HUES64 (cell line): ENCODE measurements at regions not wholly inside any gene's neighbourhood (a gene's known extent, or its start where the extent isn't known, plus 50 kb on each side); places are given as distances from the start of the nearest gene placed in this dataset.

Experiments used
- H3K27ac ChIP-seq: 2 replicates; pipeline ENCODE4 v1.7.0; 2013; ENCODE audit warnings: low read depth, low read length, inconsistent platforms
- H3K27me3 ChIP-seq: 2 replicates; pipeline ENCODE4 v1.6.1; 2013; ENCODE audit warnings: mild to moderate bottlenecking, low read length; ENCODE audit not compliant: insufficient read depth
- H3K36me3 ChIP-seq: 2 replicates; pipeline ENCODE4 v1.6.1; 2013; ENCODE audit warnings: mild to moderate bottlenecking, low read length; ENCODE audit not compliant: insufficient read depth
- H3K4me1 ChIP-seq: 2 replicates; pipeline ENCODE4 v1.6.1; 2013; ENCODE audit warnings: mild to moderate bottlenecking, low read length, moderate library complexity; ENCODE audit not compliant: insufficient read depth
- H3K4me3 ChIP-seq: 2 replicates; pipeline ENCODE4 v1.5.1; 2013; ENCODE audit warnings: mild to moderate bottlenecking, low read length, moderate library complexity
- H3K9ac ChIP-seq: 2 replicates; pipeline ENCODE4 v1.6.1; 2013; ENCODE audit warnings: mild to moderate bottlenecking, low read depth, low read length
- H3K9me3 ChIP-seq: 2 replicates; pipeline ENCODE4 v1.6.1; 2013; ENCODE audit warnings: low read depth, low read length; ENCODE audit not compliant: insufficient read depth
- WGBS: fragments of 150-250, 120-280 bp; methylation state at CpG from one replicate; pipeline ENCODE4 v1.1.7; 2013; ENCODE audit warnings: missing lambda C conversion rate; 5-methylcytosine and 5-hydroxymethylcytosine counted together

GRCh38 chr6:51360287-51360686, 541.6 kb downstream of the TFAP2B start:
- Histone ChIP-seq H3K27me3 (no peaks in the 10 kb centered on the region), H3K4me1 (no peaks in the 10 kb centered on the region), H3K27ac (no peak overlapping the region), H3K9ac (no peak overlapping the region), H3K4me3 (no peak overlapping the region), H3K36me3 (no peaks in the 10 kb centered on the region), H3K9me3 (no peaks in the 10 kb centered on the region)
- 100% methylated on average over 1 of the region's 2 CpGs for WGBS

DNA sequence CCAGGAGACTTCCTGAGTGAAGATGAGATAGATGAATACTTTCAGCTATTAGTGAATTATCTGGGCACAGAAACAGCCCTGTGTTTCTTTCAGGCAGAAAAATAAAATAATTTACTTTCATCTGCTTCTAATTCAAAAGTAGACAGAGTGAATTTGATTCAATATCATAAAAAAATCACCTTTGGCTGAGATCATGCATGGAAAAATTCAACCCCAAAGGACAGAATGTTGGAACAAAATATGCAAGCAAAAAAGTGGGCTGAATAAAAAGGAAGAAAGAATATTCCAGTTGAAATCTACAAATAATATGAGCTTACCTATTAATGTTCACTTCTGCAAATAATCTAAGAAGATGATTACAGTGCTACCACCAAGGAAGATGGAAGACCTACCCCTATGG, 546.9 kb downstream of the TFAP2B start:
- Histone ChIP-seq H3K4me1 (no peaks in the 10 kb centered on the region), H3K9ac (no peak overlapping the region)

GRCh38 chr6:51369485-51369884, 550.8 kb downstream of the TFAP2B start:
- Histone ChIP-seq H3K9ac (no peak overlapping the region), H3K4me3 (no peak overlapping the region), H3K36me3 (no peaks in the 10 kb centered on the region), H3K4me1 (no peaks in the 10 kb centered on the region), H3K27ac (no peak overlapping the region), H3K9me3 (no peaks in the 10 kb centered on the region), H3K27me3 (no peaks in the 10 kb centered on the region)
- WGBS, result 77% methylated on average over 1 of the region's 1 CpG

More for the DNA sequence above, 546.9 kb downstream of the TFAP2B start:
- Histone ChIP-seq H3K9me3 (no peaks in the 10 kb centered on the region), H3K4me3 (no peak overlapping the region), H3K27ac (no peak overlapping the region), H3K27me3 (no peaks in the 10 kb centered on the region), H3K36me3 (no peaks in the 10 kb centered on the region)

- H3K4me1 ChIP-seq, result no peaks in the 10 kb centered on the region
- H3K27ac ChIP-seq, result no peak overlapping the region
- no peak overlapping the region for H3K4me3 ChIP-seq
- no peaks in the 10 kb centered on the region; the same call in 1 of the 2 replicates for H3K9me3 ChIP-seq
- no peak overlapping the region for H3K9ac ChIP-seq
- H3K27me3 ChIP-seq, result no peaks in the 10 kb centered on the region
- no peaks in the 10 kb centered on the region for H3K36me3 ChIP-seq
These were observed 564.2 kb downstream of the TFAP2B start for GRCh38 chr6:51382847-51383246.

- Histone ChIP-seq H3K4me1 (no peaks in the 10 kb centered on the region), H3K4me3 (no peak overlapping the region), H3K27ac (no peak overlapping the region), H3K9ac (no peak overlapping the region), H3K36me3 (no peaks in the 10 kb centered on the region), H3K27me3 (no peaks in the 10 kb centered on the region), H3K9me3 (no peaks in the 10 kb centered on the region; the same call in 1 of the 2 replicates)
- WGBS, result no CpG with 5 or more reads among the region's 1 CpG
These were observed 566.1 kb downstream of the TFAP2B start for GRCh38 chr6:51384736-51385135.

GRCh38 chr6:51386347-51386836, 567.7 kb downstream of the TFAP2B start:
- H3K9ac ChIP-seq, result no peak overlapping the region
- no peak overlapping the region for H3K27ac ChIP-seq
- H3K36me3 ChIP-seq, result no peaks in the 10 kb centered on the region
- no peaks in the 10 kb centered on the region for H3K27me3 ChIP-seq
- no peaks in the 10 kb centered on the region; the same call in 1 of the 2 replicates for H3K9me3 ChIP-seq
- no peak overlapping the region for H3K4me3 ChIP-seq
- 99% methylated on average over 3 of the region's 3 CpGs for WGBS
- H3K4me1 ChIP-seq, result no peaks in the 10 kb centered on the region

DNA sequence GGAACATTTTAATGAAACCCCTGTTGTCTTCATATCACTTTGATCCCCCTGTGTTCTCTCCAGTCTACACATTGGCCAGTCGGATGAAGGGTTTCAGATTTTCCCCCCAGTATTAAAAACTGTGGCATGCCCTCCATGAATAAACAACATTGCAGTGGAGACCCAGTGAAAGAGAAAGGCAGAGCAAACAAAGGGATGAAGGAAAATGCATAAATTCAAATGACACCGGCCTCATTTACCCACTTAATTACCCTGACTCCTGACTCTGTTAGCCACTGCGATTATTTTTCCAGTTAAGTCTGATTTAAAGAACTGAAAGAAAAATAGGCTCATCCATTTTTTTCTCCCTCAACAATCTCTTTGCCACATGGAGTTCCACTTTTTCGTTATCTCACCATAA, 569.2 kb downstream of the TFAP2B start:
- 87% methylated on average over 3 of the region's 4 CpGs for WGBS
- Histone ChIP-seq H3K9me3 (no peaks in the 10 kb centered on the region; the same call in 1 of the 2 replicates), H3K36me3 (no peaks in the 10 kb centered on the region)

DNA sequence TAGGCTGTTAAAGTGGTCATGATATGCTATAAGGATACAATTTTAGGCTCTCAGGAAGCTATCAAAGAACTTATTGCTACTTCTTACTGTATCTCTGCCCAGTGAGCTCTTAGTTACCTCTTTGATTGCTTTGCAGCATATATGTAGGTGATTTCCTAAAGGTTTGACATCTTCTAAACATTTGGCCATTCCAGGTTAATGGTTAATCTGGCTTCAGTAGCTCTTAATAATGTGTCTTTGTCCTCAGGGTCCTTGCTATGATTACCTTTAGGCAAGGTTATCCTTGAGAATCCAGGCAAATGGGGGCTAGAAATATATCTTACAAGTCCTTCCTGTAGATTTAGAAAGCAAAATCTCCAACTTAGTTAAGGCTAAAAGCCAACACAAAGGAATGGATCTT, 575.4 kb downstream of the TFAP2B start:
- Histone ChIP-seq H3K9ac (no peak overlapping the region), H3K4me3 (no peak overlapping the region), H3K27ac (no peak overlapping the region), H3K36me3 (no peaks in the 10 kb centered on the region), H3K4me1 (no peaks in the 10 kb centered on the region), H3K27me3 (no peaks in the 10 kb centered on the region), H3K9me3 (no peaks in the 10 kb centered on the region)

More for the DNA sequence above, 569.2 kb downstream of the TFAP2B start:
- Histone ChIP-seq H3K4me1 (no peaks in the 10 kb centered on the region), H3K27me3 (no peaks in the 10 kb centered on the region), H3K9ac (no peak overlapping the region), H3K4me3 (no peak overlapping the region), H3K27ac (no peak overlapping the region)

GRCh38 chr6:51396583-51396982, 577.9 kb downstream of the TFAP2B start:
- no peaks in the 10 kb centered on the region for H3K9me3 ChIP-seq
- no peaks in the 10 kb centered on the region for H3K27me3 ChIP-seq
- H3K36me3 ChIP-seq, result no peaks in the 10 kb centered on the region
- H3K4me3 ChIP-seq, result no peak overlapping the region
- H3K4me1 ChIP-seq, result no peaks in the 10 kb centered on the region
- H3K9ac ChIP-seq, result no peak overlapping the region
- no peak overlapping the region for H3K27ac ChIP-seq

- Histone ChIP-seq H3K9me3 (no peaks in the 10 kb centered on the region), H3K9ac (no peak overlapping the region), H3K27me3 (no peaks in the 10 kb centered on the region), H3K27ac (no peak overlapping the region), H3K36me3 (no peaks in the 10 kb centered on the region), H3K4me1 (no peaks in the 10 kb centered on the region), H3K4me3 (no peak overlapping the region)
- WGBS, result 87% methylated on average over 5 of the region's 5 CpGs
These were observed 579.5 kb downstream of the TFAP2B start for GRCh38 chr6:51398064-51398705.

DNA sequence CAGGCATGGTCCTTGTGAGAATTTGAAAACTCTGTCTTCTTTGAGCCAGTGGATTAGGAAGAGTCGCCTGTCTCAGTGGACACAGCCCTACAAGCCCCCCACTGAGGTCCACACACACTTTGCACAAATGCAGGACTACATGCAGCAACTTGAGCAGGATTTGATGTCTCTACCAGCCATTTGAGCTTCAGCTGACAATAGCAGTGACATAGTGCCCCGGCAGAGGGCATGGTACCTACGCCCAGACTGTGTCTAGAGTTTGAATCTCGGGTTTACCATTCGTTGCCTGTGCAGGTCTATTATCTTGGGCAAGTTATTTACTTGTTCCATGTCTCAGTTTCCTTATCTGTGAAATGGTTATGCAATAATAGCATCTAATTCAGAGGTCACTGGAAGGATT, 580.1 kb downstream of the TFAP2B start:
- no peak overlapping the region for H3K4me3 ChIP-seq
- H3K9ac ChIP-seq, result no peak overlapping the region
- H3K36me3 ChIP-seq, result no peaks in the 10 kb centered on the region
- no peak overlapping the region for H3K27ac ChIP-seq
- no peaks in the 10 kb centered on the region for H3K27me3 ChIP-seq
- no peaks in the 10 kb centered on the region for H3K4me1 ChIP-seq
- H3K9me3 ChIP-seq, result no peaks in the 10 kb centered on the region
- 96% methylated on average over 5 of the region's 5 CpGs for WGBS

- H3K9me3 ChIP-seq, result no peaks in the 10 kb centered on the region
- WGBS, result 95% methylated on average over 25 of the region's 25 CpGs
These were observed 591.8 kb downstream of the TFAP2B start for GRCh38 chr6:51410453-51410852.

More at GRCh38 chr6:51410453-51410852, 591.8 kb downstream of the TFAP2B start:
- Histone ChIP-seq H3K36me3 (no peaks in the 10 kb centered on the region), H3K4me3 (no peak overlapping the region), H3K27ac (no peak overlapping the region), H3K4me1 (no peaks in the 10 kb centered on the region), H3K27me3 (no peaks in the 10 kb centered on the region), H3K9ac (no peak overlapping the region)
